ENCODE measurements at regions not wholly inside any gene's neighbourhood (a gene's known extent, or its start where the extent isn't known, plus 50 kb on each side); places are given as distances from the start of the nearest gene placed in this dataset.
"Not testable (repeated sequence)": the region's sequence is repeated elsewhere in the genome, so short reads cannot be mapped to it uniquely, and the experiment has no call there.

GRCh38 chr5:124504081-124504916 lies 242.1 kb downstream of the ZNF608 start:
- no peak for DNase-seq

GRCh38 chr5:124502551-124502950 lies 243.9 kb downstream of the ZNF608 start:
- DNase-seq = no peak

GRCh38 chr5:124499818-124500217 lies 246.6 kb downstream of the ZNF608 start:
- not testable (repeated sequence) for DNase-seq

GRCh38 chr5:124496968-124497367 lies 249.5 kb downstream of the ZNF608 start:
- DNase-seq = not testable (repeated sequence)

GRCh38 chr5:124494540-124495116 lies 251.8 kb downstream of the ZNF608 start:
- DNase-seq = no peak

- DNase-seq = no peak
Measured at GRCh38 chr5:124492444-124493224, 253.8 kb downstream of the ZNF608 start.

- not testable (repeated sequence) for DNase-seq
Measured at GRCh38 chr5:124490315-124490714, 256.1 kb downstream of the ZNF608 start.

- DNase-seq = no peak
Measured at GRCh38 chr5:124481419-124481818, 265.0 kb downstream of the ZNF608 start.

GRCh38 chr5:124480964-124481363 lies 265.5 kb downstream of the ZNF608 start:
- DNase-seq = no peak

- DNase-seq = no peak
Measured at GRCh38 chr5:124480022-124480421, 266.4 kb downstream of the ZNF608 start.

GRCh38 chr5:124478264-124478663 lies 268.2 kb downstream of the ZNF608 start:
- DNase-seq = no peak

- DNase-seq = no peak
Measured at GRCh38 chr5:124477577-124477976, 268.9 kb downstream of the ZNF608 start.

GRCh38 chr5:124477062-124477461 lies 269.4 kb downstream of the ZNF608 start:
- no peak for DNase-seq

GRCh38 chr5:124474528-124475215 lies 271.8 kb downstream of the ZNF608 start:
- no peak for DNase-seq

- no peak for DNase-seq
Measured at GRCh38 chr5:124468671-124469411, 277.6 kb downstream of the ZNF608 start.

GRCh38 chr5:124467745-124468144 lies 278.7 kb downstream of the ZNF608 start:
- DNase-seq = no peak

- no peak for DNase-seq
Measured at GRCh38 chr5:124466011-124466410, 280.4 kb downstream of the ZNF608 start.

GRCh38 chr5:124463851-124464250 lies 282.6 kb downstream of the ZNF608 start:
- no peak for DNase-seq

- peak; percentile 28 for DNase-seq
Measured at GRCh38 chr5:124462751-124463150, 283.7 kb downstream of the ZNF608 start.

GRCh38 chr5:124461941-124462340 lies 284.5 kb downstream of the ZNF608 start:
- peak; percentile 84 for DNase-seq

GRCh38 chr5:124461157-124461556 lies 285.3 kb downstream of the ZNF608 start:
- DNase-seq = no peak

GRCh38 chr5:124460642-124461041 lies 285.8 kb downstream of the ZNF608 start:
- no peak for DNase-seq

Data from NCI-H345 (cell line).